ENCODE measurements at regions not wholly inside any gene's neighbourhood (a gene's known extent, or its start where the extent isn't known, plus 50 kb on each side); places are given as distances from the start of the nearest gene placed in this dataset.

GRCh38 chr15:79724804-79725203 is 172.0 kb downstream of the MTHFS start:
- no peak for TF ChIP-seq CTCF (IDR thresholded peaks at IDR 0.05)
- TF ChIP-seq POLR2A (IDR thresholded peaks at IDR 0.05), result no peak
